Mucosa of gallbladder (tissue), 1 donor: ENCODE measurements at regions not wholly inside any gene's neighbourhood (a gene's known extent, or its start where the extent isn't known, plus 50 kb on each side); places are given as distances from the start of the nearest gene placed in this dataset.
A peak's percentile ranks its signal among the peaks of the same experiment; 100 is the strongest.

ENCODE experiments used
- DNase-seq: peaks from one replicate; pipeline ENCODE4 v3.0.0-alpha.2; 2020; ENCODE audit warnings: low spot score
- donor health status: DM: no; HTN: no; CAD: no.

DNA sequence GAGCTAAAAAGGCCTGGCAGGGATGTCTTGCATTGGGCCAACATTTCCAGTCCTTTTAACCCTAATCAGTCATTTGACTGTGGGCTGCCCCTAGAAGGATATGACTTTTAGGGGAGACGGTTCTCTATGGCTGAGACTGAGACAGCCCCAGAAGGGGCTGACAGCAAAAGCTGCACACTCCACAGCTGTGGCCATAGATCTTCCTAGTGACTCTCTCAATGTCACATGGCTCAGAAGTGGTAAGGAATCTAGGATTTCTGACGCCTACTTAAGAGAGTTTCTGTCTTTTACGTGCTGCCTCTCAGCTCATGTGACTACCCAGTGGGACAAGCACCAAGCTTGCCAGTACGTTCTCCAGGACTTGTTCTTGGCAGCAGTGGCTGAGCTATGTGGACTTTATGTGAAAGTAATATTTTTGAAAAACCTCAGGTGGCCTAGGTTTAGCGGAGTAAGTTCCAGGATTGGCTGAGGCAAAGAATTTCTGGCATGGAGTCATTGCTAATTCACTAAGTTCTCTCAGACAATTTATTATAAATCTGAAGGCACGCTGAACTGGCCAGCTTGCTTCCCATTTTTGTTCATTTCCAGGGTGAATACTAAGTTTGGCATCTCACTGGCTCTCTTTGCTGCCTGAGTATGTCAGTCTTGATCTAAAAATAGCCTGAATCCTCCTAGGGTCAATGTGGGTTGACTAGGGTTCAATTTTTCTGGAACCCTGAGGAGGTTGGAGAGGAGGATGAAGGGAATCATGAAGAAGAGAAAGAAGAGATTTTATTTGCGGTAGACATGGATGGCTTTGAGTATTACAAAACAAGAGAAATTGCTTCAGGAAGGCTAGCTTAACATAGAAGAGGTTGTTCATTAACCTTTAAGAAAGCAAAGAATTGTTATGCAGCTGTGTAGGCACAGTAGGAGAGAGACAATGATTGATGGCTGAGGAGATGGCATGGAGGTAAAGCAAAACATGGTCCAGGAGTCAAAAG lies 271.8 kb downstream of the AEBP2 start:
- no peak for DNase-seq

DNA sequence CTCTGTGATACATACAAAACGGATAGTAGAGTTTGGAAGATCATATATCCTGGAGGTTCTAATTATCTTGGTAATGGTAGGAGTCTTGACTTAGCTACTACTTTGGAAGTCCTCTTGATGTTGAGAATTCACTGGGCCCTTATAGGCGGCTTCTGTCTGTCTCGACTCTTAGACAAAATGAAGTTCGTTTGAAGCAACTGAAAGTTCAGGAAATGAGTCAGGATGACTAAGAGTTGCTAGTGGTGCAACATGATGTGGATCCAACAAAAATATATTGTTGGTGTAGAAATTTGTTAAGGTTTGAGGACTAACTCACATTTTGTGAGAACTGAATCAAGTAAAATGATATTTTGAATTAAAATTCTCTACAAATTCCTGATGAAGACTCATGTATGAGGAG lies 272.7 kb downstream of the AEBP2 start:
- no peak for DNase-seq

DNA sequence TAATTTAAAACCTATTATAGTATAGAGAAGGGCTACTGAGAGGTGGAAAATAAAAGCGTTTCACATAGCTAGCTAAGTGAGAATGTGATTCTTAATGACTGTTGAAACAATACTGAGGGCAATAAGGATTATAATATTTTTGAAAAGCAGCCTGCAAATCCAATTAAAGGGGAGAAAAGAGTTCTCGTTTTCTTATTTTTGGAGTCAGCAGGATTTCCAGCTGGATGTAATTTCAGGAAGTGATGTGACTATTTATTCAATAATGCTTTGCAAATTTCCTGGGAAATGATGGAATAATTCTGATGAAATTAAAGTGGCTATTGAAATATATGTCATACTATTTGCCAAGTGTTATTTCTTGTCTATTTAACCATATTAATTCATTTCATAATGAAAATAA lies 279.1 kb downstream of the AEBP2 start:
- DNase-seq = no peak

GRCh38 chr12:19719672-19720071 lies 280.4 kb downstream of the AEBP2 start:
- no peak for DNase-seq

DNA sequence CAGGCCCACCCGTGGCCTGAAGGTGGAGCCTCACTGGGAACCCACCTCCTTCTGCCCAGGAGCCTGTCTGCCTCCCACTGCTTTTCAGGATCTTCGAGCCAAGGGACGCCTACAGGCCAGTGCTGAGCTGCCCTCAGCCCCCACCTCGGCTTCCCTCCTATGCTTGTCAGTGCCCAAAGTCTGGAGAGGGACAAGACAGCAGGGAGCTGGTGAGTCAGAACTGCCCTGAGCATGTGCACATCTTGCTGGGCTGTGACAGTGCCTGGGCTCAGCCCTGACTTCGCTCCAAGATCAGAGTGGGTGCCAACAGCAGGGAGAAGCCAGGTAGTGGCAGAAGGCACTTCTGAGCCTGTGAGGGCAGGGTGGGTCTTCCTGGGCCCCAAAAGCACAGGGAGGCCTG lies 286.8 kb downstream of the AEBP2 start:
- no peak for DNase-seq

- no peak for DNase-seq
Measured at GRCh38 chr12:19726592-19726991, 287.3 kb downstream of the AEBP2 start.

DNA sequence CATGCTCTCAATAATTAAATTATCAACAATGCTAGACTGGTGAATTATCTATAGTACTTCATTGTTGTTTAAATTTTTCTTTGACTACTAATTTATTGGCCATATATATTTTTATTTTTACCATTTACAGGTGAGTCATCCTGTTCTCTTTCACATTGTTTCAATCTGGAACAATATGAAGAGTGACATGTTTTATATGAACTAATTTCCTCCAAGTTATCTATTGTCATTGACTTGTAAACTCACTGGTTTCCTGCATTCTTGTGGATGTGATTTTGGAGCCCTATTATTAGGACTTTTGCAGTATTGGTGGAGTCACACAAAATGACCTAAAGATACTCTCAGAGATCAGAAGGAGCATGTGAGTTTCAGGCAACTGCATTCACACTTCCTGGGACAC lies 297.7 kb downstream of the AEBP2 start:
- DNase-seq = no peak

GRCh38 chr12:19739195-19739776 lies 300.0 kb downstream of the AEBP2 start:
- DNase-seq = peak; percentile 69

- no peak for DNase-seq
Measured at GRCh38 chr12:19740472-19741131, 301.3 kb downstream of the AEBP2 start.

GRCh38 chr12:19741132-19741489 lies 301.8 kb downstream of the AEBP2 start:
- DNase-seq = no peak

DNA sequence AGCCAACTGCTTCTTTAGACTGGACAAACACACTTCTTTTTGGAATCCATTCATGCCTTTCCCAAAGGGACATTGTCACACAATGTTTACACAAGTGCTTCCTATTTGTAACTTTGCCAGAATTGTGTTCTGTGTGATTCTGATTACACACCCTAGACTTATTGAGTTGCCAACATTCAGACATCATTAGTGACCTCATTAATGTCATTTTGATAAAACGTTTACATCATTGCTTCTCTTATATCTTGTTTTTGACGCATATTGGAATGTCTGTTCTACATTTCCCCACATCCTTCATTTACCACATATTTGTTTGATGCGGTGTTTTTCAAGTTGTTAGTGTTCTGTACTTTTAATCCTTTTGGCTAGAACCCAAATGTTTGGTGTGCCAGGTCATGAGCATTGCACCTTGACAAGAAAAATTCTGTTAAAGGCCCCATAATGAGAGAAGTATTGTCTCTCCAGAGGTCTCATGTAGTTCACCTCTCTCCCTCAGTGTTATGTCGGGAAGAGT lies 305.5 kb downstream of the AEBP2 start:
- no peak for DNase-seq

- DNase-seq = no peak
Measured at GRCh38 chr12:19746471-19746870, 307.2 kb downstream of the AEBP2 start.

DNA sequence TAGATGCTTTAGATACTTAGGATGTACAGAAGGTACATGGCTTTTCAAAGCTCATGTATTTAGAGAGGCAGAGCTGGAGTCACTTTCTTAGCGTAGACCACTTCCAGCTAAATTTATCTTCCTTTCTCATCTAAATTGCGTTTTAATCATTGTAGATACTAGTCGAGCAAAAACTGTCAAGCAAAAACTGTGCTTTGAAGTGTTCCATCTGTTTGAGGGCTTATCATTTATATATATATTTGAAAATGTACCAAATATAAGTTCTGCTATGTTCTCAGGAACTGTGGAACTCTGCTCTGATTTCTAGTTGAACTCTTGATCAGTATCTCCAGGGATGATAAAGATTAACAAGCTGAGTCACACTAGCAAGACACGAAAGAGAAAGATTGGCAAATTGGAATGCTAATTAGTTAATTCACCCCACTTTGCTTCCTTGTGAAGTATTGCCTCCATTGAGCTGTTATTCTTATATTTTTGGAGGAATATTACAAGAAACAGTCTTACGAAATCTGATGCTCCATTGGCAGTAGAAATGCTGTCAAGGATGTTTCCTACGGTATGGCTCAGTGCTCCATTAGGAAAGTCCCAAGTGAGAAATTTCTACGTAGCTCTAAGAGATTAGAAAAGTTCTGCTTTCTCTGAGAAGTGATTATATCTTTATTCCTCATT lies 310.7 kb downstream of the AEBP2 start:
- DNase-seq = no peak

- DNase-seq = no peak
Measured at GRCh38 chr12:19751078-19751477, 311.8 kb downstream of the AEBP2 start.

DNA sequence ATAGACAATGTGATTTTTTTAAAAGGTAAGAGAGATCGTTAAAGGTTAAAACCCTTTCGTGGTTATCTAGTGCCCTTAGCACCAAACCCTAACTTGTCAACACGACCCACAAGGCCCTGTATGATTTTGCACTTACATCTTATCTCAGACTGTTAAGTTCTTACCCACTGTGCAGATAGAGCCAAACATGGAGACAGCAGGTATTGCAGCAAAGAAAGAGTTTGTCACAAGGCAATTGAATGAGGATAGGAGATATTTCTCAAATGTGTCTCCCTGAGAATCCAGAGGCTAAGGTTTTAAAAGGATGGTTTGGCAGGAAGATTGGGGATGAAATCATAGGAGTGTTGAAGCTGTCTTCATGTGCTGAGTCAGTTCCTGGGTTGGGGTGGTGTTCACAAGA lies 313.4 kb downstream of the AEBP2 start:
- DNase-seq = no peak

GRCh38 chr12:19755136-19755535 lies 315.8 kb downstream of the AEBP2 start:
- DNase-seq = no peak

DNA sequence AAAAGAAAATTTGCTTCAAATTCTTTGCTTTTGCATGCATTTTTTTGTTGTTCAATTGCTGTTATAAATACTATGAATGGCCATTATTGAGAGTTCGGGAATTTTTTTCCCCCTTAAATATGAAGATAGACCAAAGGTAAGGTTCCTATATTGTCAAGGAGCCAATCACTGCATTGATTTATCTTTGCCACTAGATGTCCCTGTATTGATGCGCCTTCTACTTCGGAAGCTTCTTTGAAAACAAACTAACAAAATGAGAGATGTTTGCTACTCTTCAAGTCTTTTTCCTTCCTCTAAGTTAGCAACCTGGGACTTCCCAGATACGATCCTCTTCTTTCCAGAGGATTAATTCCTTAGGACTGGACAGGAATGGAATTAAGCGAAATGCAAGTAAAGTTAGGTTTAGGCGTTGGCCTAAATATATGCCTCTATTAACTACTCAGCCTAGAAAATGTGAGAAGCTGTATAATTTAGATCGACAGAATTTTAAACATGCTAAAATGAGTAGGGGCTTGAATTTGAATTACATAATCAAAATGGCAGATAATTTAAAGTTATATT lies 318.1 kb downstream of the AEBP2 start:
- DNase-seq = no peak

DNA sequence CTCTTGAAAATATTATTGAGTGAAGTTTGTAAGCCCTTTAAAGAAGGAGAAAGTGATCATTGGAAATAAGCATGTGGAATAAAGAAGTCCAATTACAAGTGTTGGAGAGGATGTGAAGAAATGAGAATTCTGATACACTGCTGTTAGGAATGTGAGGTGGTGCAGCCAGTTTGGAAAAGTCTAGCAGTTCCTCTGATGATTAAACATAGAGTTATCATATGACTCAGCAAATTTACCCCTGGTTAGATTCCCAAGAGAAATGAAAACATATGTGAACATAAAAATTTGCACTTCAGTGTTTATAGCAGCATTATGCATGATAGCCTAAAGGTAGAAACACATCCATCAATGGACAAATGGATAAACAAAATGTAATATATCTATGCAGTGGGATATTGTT lies 319.9 kb downstream of the AEBP2 start:
- no peak for DNase-seq

DNA sequence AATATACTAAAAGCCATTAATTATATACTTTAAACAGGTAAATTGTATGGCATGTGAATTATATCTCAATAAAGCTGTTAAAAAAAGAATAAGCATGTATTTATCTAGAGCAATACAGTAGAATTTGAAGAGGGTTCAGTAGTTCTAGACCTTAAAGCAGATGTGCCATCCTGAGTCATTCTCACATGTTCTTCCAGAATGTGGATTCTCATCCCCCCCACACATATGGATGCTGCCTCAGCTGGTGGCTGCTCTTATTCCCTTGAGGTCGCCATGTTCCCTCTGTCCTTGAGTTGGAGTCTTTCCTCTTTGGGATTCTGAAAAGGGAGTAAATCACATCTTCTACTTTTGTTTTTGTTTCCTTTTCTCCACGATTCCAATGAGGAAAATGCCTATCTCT lies 321.3 kb downstream of the AEBP2 start:
- DNase-seq = no peak

DNA sequence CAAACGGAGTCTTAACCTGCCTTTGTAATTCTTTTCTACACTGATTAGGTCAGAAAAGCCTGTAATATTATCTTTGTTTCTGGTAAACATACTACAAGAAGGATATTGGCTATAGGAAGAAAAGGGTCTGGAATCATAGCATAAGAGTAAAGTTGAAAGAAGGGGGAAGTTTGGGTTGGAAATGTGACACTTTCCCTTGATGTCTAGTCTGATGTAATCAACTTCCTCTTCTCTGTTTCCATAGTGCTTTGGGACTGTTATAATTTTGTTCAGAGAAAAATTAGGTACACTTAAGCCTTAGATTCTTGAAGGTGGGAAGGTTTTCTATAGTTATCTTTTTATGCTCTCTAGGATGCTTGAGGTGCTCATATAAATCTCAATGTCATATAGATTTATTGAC lies 322.2 kb downstream of the AEBP2 start:
- no peak for DNase-seq

DNA sequence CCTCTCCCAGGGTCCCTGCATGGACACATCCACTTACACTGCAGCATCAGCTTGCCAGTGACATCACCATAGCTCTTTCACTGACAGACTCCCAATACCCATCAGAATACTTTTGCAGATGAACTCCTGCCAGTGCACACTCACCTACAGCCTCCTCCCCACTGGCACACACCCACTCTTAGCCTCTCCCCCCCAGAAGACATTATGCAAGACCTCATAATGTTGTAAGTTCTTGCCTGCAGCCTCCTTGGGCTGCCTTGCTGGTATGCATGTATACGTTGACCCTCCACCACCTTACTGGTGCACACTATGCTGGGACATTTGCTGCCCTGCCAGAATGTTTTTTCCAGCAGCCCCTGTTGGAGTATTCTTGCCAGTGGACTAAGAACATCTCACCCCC lies 324.2 kb downstream of the AEBP2 start:
- no peak for DNase-seq

GRCh38 chr12:19764408-19764807 lies 325.1 kb downstream of the AEBP2 start:
- no peak for DNase-seq
